Activated naive CD4-positive, alpha-beta T cell (primary cell): ENCODE measurements at regions not wholly inside any gene's neighbourhood (a gene's known extent, or its start where the extent isn't known, plus 50 kb on each side); places are given as distances from the start of the nearest gene placed in this dataset.

Source experiments
- DNase-seq, 4 experiments: peaks; one replicate each; lab custom pipeline; 2025; lab: John Stamatoyannopoulos, UW

DNA sequence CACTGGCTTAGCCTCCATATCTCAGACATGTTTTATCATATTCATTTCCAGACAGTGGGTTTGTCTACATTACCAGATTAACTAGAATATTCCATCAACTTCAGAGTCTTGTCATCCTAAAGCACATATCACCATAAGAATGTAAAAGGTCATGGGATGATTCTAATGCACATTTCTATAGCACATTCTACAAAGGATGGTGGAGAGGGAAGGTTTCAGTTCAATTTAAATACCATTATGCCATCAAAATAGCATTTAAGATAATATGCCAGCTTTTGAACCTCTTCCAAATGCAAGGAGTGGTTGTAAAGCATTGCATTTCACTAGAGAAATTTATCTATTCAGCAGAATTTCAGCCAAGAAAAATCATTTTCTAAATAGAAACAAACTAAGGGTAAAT is 970.5 kb downstream of the TTLL7 start:
- no peak for DNase-seq

DNA sequence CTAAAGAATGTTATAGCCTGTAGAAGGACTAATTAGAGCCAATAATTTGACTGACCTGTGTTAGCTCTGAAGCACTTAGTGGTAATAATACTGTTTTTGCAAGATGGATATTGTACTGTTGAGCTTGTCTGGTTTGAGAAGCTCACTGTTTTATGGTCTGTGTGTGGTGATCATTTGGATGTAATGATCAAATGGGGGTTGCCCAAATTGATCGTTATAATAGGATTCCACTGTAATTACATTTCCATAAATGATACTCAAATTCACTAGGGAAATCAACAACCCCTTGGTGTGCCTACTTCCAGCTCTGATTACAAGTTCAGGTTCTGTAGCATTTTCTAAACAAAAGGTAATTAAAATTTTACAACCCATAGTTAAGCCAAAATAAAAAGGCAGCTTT is 971.4 kb downstream of the TTLL7 start:
- no peak for DNase-seq

- no peak for DNase-seq
Observed at GRCh38 chr1:83026745-83027144, 972.2 kb downstream of the TTLL7 start.

DNA sequence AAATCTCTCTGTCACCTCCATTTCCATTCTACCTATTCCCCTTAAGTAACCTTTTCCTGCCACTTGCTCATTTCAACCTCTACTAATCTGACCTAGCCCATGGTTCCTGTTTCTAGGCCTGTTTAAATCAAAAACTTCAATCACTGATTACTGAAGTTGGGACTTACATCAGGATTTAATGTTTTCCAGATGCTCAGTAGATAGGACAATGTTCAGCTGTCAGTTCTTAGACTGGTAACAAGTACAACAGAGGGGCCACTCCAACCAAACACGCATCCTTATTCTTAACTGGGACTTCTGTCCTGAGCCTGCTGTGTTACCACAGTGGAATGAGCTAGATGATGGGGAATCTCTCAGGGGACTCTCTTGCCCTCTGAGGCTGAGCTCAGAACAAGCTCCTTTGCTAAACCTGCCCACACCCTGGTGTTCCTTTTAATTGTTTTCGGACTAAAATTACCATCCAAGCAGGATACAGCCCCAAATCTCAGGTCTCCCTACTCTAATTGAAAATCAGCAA is 974.6 kb downstream of the TTLL7 start:
- DNase-seq = no peak

GRCh38 chr1:83023212-83023611 is 975.7 kb downstream of the TTLL7 start:
- no peak for DNase-seq

DNA sequence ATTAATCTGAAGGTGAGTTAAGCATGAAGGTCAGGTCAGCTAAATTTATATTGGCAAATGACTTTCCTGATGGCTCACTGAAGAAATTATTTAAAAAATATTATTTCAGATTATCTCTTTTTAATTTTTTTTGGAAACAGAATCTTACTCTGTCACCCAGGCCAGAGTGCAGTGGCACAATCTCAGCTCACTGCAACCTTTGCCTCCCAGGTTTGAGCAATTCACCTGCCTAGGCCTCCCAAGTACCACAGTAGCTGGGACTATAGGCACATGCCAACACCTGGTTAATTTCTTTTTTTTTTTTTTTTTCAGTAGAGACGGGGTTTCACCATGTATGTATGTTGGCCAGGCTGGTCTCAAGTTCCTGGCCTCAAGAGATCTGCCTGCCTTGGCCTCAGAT is 976.7 kb downstream of the TTLL7 start:
- no peak for DNase-seq

- no peak for DNase-seq
Observed at GRCh38 chr1:83017701-83018100, 981.2 kb downstream of the TTLL7 start.

- DNase-seq = no peak
Observed at GRCh38 chr1:83017276-83017675, 981.7 kb downstream of the TTLL7 start.

DNA sequence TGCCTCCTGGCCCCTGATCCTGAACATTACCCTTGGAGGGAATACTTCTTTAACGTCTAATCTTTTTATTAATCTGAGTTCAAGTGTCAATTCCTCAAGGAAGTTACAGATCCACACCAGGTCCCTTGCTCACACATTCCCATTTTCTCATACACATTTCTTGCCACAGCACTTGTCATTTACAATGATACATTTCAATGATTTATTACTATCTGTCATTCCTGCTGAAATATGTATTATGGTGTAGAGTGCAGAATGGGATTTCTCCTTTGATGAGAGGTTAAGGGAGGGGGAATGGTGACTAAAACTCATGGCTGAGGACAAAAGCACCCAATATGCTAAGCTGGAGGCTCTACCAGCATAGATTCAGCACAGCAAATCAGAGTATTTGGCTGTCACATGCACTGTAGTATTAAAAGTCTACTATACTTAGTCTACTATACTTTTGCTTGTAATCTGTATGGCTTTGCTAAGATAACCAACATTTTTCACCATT is 982.5 kb downstream of the TTLL7 start:
- no peak for DNase-seq

GRCh38 chr1:83015163-83015562 is 983.8 kb downstream of the TTLL7 start:
- DNase-seq = no peak

- DNase-seq = no peak
Observed at GRCh38 chr1:83012950-83013349, 986.0 kb downstream of the TTLL7 start.

DNA sequence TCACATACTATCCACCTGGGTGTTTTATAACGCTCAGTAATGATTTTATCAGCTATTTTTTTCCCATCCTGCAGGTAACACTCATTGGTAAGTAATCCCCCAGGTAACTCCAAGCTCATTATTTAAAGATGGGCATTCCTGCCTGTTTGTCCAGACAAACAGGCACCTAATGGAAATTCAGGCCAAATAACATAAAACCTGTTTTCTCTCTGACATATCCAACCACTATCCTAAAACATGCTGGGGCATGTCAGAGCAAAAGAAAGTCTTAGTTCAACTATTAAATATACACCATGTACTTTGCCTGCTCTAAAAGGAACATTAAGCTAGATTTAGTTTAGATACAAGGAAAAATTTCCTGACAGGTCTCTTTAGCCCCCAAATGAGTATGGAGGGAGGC is 987.7 kb downstream of the TTLL7 start:
- DNase-seq = no peak

DNA sequence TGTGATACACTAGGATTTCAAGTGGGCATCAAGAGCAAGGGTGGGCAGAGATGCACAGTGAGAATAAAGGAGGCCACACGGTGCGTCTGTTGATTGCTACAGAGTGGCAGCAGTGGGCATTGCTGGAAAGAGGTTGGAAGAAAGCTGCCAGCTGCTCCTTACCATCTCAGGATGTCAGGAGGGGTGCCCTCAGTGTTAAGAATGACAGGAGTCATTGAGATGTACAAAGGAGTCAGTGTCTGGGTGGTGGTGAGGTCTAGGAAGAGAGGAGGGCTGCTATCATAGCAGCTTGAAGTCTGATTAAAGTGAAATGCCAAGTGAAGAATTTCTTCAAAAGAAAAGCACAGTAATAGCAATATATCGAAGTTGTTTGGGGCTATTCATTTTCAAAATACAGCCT is 992.7 kb downstream of the TTLL7 start:
- DNase-seq = no peak

GRCh38 chr1:83000286-83000685 is 998.6 kb downstream of the TTLL7 start:
- no peak for DNase-seq

DNA sequence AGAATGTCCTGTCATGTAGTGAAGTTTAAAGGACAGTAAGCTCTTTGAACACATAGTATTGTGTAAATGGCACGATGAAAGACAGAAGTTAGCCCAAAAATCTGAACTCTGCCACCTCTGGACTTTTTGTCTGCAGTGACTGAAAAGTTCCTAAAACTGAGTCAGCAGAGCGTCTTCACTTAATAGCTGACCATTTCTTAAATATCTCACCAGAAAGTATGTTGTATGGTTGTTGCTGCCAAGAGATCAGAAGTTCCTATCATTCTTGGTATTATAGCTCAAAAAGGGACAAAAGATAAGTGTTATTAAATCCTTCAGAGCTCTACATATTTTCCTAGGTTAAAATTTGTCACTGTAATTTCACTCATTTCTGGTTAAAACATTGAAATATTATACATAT is 1003.0 kb downstream of the TTLL7 start:
- DNase-seq = no peak

DNA sequence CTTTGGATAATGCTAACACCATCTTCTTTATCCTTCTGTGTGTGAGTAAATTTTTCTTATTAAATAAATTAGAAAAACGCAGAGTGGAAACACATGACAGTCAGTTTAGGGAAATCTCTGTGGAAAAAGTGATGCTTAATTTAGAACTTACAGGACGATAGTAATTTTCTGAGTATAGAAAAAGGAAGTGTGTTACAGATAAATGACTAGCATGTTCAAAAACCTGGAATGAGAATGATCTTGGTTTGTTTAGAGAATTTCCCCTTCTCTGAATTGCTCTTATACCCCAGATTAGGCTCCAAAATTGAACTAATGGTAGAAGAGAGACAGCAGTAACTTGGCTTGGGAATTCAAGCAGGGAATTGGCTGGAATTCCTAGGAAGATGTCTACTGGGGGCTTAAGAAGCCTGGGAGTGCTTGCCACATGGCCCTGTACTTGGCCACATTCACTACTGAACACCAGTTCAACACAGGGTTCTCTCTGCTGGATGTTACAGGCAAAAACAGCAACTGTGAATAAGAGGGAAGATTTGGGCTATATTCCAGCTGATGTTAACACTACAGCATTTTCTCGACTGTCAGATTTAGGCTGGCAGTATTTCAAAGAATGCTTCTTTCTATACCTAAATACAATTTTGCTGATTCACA is 1004.2 kb downstream of the TTLL7 start:
- DNase-seq = no peak

GRCh38 chr1:82991569-82991968 is 1007.4 kb downstream of the TTLL7 start:
- DNase-seq = no peak

DNA sequence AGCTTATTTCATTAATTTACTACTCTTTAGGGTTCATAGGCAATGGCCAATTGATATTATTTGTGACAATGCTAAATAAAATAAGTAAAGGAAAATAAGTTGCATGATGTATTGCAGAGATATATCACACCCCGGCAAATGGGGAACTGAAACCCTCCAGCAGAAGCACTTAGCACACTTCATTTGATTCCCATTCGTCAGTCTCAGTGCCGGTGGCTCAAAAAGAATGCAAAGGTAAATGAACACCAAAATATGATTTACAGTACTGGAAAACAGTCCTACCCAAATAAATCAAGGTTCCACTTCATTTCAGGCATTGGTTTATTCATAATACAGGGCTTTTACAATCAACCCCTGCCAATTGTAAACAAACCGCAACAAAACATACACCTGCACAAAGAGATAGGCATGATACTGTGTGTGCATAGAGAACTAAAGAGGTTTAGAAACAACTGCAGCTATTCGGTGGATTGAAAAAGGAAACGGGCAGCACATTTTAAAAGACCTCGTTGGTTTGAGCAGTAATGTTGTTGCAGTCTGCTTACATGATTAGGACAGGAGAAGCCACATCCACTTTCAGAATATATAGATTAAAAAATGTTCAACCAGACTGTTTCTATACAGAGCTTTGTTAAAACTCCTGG is 1019.2 kb downstream of the TTLL7 start:
- DNase-seq = no peak

DNA sequence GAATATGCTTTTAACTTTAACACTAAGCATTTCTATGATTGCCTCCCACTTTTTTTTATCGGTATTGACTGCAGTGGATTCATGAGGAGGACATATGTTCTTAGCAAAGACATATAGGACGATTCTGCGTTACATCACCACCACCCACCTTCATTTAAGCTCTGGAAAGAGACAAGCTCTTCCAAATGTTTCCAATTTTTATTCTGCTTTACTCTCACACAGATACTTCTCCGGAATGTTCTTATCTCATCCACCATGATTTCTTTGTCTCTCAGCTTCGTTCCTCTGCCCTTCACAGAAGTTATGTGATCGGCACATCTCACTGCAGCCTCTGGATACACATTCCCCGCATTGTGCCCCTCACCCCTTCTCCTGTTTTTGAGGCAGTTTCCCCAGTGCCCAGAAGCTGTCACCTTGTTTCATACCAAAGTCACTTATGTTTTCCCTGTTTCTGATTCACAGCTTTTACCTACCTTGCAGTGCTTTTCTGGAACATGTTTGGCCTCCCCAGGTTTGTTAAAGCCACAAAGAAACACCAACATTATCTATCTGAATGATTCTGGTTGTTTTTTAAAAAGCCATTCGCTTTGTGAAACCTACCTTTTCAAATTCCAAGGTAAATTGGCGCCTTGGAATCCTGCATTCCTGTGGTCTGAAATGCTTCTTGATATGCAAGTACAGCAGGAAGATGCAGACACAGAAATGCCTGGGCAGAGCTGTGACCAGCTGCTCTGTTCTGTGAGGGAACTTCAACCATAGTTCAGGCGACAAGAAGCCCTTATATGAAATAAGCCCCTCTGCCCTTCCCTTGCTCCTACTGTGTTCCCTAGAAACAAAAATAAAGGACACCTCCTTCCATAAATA is 1020.2 kb downstream of the TTLL7 start:
- no peak for DNase-seq

GRCh38 chr1:82972841-82973553 is 1025.9 kb downstream of the TTLL7 start:
- DNase-seq = no peak

DNA sequence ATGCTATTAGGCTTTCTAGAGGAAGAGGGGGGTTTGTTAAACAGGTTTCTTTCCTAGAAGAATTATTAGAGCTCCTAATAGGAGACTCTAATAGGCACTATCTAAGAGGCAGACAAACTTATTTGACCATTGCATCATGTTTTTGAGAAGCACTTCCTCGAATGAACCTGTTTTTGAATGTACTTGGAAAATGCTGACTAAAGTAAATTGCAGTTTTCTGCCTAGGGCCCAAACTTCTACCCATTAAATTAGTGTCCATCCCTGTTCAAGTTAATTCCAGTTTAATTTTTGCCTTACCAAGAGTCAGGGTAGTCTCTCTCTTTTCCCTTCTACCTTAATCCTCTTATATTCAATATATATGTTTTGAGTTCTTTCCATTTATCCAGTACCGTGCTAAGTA is 1029.6 kb downstream of the TTLL7 start:
- DNase-seq = no peak

DNA sequence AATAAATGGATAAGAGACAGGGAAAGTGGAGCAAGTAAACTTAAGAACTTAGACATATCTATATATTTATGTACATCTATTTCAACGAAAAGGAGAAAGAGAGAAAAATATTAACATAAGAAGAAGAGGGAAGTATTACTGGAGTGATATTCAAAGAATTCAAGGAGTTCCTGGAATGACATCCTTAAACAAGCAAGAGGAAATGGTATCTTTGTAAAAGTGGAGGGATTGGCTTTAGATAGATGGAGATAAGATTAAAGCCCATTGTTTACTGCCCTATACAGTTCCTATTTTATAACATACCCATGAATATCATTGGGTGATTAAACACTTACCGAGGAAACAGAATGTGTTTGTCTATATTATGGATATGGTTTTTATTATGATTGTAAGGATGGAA is 1036.3 kb downstream of the TTLL7 start:
- DNase-seq = no peak
